ENCODE measurements at regions not wholly inside any gene's neighbourhood (a gene's known extent, or its start where the extent isn't known, plus 50 kb on each side); places are given as distances from the start of the nearest gene placed in this dataset.

- no peak for TF ChIP-seq CTCF (IDR thresholded peaks at IDR 0.05)
- no peak for TF ChIP-seq POLR2A (IDR thresholded peaks at IDR 0.05)
These were observed 637.9 kb downstream of the TNS3 start for GRCh38 chr7:46943996-46944395.
